GM18907 (cell line): ENCODE measurements at regions not wholly inside any gene's neighbourhood (a gene's known extent, or its start where the extent isn't known, plus 50 kb on each side); places are given as distances from the start of the nearest gene placed in this dataset.
"Not testable (repeated sequence)": the region's sequence is repeated elsewhere in the genome, so short reads cannot be mapped to it uniquely, and the experiment has no call there.

Experiments used
- ATAC-seq: cut with Tn5 transposase; IDR thresholded peaks from one replicate; pipeline ENCODE4 v1.9.1; 2021; ENCODE audit warnings: mild to moderate bottlenecking, moderate library complexity; ENCODE audit not compliant: unreplicated experiment

GRCh38 chr16:88185406-88185805, 197.4 kb upstream of the ZNF469 start:
- ATAC-seq, result not testable (repeated sequence)

GRCh38 chr16:88185976-88186888, 196.5 kb upstream of the ZNF469 start:
- not testable (repeated sequence) for ATAC-seq

DNA sequence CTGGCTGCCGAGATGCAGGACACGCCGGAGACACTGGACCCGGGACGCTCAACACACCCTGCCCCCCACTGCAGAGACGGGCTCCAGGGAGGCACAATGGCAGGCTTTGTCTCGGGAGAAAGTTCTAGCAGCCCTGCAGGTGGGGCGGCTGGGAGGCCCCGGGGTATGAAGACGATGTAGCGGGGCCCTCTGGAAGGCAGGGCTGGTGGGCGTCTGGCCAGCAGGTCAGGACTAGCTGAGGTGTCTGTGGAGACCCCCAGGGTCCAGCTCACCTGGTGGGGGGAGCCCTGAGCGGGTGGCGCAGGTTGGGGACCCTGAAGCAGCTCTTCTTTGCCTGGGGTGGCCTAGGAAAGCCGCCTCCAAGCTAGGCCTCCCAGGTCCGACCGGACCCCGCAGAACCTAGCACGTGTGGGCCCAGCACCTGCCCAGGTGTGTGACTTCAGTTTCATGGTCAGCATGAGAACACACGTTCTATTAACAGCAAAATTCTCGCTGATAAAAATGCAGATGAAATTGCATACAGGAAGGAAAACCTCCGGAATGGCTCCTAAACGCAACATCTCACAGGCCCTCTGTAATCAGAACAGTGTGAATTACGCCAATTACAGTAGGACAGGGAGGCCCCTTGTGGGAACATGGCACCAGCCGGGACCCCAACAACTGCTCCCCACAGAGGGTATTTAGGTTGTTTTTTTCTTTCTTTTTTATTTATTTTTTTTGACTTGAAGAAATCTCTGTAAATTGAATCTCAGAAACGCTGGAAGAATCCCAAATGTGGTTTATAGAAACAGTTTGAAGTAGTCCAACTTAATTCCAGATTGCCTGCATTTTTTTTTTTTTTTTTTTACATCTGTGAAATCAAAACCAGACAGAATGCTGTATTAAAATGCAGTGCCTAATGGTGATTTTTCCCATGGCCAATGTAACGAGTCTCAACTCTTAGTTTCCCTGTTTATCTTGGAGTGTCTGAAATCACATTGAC, 195.6 kb upstream of the ZNF469 start:
- not testable (repeated sequence) for ATAC-seq

GRCh38 chr16:88188171-88188895, 194.4 kb upstream of the ZNF469 start:
- ATAC-seq, result not testable (repeated sequence)

DNA sequence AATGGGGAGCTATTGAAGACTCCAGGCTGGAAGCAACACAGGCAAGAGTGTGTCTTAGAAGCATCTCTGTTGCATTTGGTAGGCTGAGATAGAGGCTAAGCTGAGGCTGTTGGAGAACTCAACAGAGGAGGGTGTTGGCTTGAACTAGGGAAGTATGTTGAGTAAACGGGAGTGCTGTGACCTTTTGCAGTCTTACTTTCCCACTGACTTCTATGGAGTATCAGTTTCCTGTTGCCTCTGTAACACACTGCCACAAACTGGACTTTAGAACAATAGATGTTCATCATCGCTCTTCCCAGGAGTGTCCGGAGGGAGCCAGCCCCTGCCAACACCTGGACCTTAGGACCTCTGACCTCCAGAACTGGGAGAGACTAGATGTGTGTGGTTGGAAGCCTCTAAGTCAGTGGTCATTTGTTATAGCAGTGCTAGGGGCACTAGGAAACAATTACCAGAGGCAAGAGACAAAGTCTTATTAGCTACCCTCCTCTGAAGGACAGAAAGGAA, 192.1 kb upstream of the ZNF469 start:
- ATAC-seq, result not testable (repeated sequence)

GRCh38 chr16:88191168-88191567, 191.6 kb upstream of the ZNF469 start:
- not testable (repeated sequence) for ATAC-seq

DNA sequence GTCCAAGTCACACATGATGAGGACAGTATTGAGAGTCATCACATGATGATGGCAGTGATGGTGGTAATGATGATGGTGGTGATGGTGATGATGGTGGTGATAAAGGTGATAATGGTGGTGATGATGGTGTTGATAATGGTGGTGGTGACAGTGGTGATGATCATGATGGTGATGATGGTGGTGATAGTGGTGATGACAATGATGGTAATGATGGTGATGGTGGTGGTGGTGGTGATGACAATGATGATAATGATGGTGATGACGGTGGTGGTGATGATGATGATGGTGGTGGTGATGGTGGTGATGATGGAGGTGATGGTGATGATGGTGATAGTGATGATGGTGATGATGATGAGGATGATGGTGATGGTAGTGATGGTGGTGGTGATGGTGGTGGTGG, 190.2 kb upstream of the ZNF469 start:
- no peak for ATAC-seq

GRCh38 chr16:88193706-88194396, 188.9 kb upstream of the ZNF469 start:
- not testable (repeated sequence) for ATAC-seq

GRCh38 chr16:88194397-88195268, 188.1 kb upstream of the ZNF469 start:
- ATAC-seq, result no peak

- no peak for ATAC-seq
Measured at GRCh38 chr16:88195269-88195705, 187.5 kb upstream of the ZNF469 start.

GRCh38 chr16:88195911-88196465, 186.8 kb upstream of the ZNF469 start:
- no peak for ATAC-seq

- ATAC-seq, result no peak
Measured at GRCh38 chr16:88196471-88197400, 186.0 kb upstream of the ZNF469 start.

GRCh38 chr16:88197481-88198456, 185.0 kb upstream of the ZNF469 start:
- no peak for ATAC-seq

DNA sequence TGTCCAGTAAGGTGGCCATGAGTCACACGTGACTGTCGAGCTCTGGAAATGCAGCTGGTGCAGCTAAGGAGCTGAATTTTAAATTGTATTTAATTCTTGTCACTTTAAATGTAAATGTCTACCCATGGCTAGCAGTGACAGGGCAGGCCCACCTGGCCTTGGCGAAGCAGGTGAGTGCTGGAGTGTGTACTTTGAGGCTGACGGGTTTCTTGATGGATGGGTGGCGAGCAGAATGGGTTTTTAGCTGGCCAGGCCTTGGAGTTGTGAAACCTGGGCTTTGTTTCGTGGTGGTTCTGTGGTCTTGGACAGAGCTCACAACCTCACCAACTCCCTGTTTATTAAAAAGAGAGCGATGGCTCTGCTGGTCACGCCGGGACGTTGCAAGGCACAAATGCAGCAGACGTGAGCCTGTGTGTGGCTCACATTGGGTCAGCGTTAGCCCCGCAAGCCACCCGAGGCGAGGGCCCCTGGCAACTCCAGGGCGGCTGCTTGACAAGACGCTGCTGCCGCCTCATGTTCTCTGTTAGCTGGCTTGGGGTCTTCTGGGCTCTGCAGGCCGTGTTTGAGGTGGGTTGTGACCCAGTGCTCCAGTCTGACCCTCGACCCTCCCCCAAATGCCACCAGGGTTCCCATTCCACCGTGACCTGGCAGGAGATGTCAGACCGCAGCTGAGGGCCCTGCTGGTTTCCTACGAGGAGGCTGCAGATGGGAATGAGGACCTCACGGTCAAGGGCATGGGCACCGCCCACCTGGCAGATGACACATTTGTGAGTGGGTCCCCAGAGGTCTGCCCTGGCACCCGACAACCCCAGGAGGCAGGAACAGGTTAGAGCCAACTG, 184.1 kb upstream of the ZNF469 start:
- not testable (repeated sequence) for ATAC-seq
